GM12892 (cell line): ENCODE measurements at regions not wholly inside any gene's neighbourhood (a gene's known extent, or its start where the extent isn't known, plus 50 kb on each side); places are given as distances from the start of the nearest gene placed in this dataset.

Experiments
- POLR2A ChIP-seq: IDR thresholded peaks from 2 replicates; pipeline ENCODE4 v1.6.1; 2011; ENCODE audit warnings: low read depth, low read length, control low read depth
- TAF1 ChIP-seq: IDR thresholded peaks from 2 replicates; pipeline ENCODE4 v1.6.1; 2011; ENCODE audit warnings: low read depth, mild to moderate bottlenecking, control low read depth, low read length, borderline replicate concordance

GRCh38 chr6:164014346-164015087, 600.0 kb downstream of the QKI start:
- TF ChIP-seq POLR2A (no peak), TAF1 (no peak)
